NB4 (cell line): ENCODE measurements at regions not wholly inside any gene's neighbourhood (a gene's known extent, or its start where the extent isn't known, plus 50 kb on each side); places are given as distances from the start of the nearest gene placed in this dataset.

Source experiments
- TF ChIP-seq, protein P1 (sequence below): IDR thresholded peaks from 2 replicates; pipeline ENCODE4 v1.6.1; 2011; ENCODE audit warnings: low read depth, low read length
- TF ChIP-seq, protein P2 (sequence below): IDR thresholded peaks from one replicate; pipeline ENCODE4 v1.5.1; 2012; ENCODE audit warnings: low read depth, low read length

DNA sequence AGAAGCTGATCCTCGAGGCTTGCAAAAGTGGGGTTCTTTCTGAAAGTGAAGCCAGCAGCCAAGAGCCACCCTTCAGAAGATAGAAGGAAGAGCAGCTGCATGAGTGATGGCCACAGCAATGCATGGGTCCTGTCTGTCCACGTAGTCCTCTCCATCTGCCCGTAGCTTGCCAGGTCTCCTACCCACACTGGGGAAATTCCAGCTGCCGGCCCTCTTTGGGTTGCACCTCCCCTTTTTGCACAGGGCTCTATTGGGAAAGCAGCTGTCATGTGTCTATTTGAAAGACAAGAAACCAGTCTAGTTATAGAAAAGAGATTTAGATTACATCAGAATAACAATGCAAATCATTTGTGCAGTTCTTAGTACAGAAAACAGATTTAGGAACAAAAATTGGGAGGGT lies 204.4 kb downstream of the GIPC2 start:
- TF ChIP-seq, protein P1, sequence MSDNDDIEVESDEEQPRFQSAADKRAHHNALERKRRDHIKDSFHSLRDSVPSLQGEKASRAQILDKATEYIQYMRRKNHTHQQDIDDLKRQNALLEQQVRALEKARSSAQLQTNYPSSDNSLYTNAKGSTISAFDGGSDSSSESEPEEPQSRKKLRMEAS, result no peak
- TF ChIP-seq, protein P2, sequence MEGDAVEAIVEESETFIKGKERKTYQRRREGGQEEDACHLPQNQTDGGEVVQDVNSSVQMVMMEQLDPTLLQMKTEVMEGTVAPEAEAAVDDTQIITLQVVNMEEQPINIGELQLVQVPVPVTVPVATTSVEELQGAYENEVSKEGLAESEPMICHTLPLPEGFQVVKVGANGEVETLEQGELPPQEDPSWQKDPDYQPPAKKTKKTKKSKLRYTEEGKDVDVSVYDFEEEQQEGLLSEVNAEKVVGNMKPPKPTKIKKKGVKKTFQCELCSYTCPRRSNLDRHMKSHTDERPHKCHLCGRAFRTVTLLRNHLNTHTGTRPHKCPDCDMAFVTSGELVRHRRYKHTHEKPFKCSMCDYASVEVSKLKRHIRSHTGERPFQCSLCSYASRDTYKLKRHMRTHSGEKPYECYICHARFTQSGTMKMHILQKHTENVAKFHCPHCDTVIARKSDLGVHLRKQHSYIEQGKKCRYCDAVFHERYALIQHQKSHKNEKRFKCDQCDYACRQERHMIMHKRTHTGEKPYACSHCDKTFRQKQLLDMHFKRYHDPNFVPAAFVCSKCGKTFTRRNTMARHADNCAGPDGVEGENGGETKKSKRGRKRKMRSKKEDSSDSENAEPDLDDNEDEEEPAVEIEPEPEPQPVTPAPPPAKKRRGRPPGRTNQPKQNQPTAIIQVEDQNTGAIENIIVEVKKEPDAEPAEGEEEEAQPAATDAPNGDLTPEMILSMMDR, result no peak
